HEK293 (cell line): ENCODE measurements at regions not wholly inside any gene's neighbourhood (a gene's known extent, or its start where the extent isn't known, plus 50 kb on each side); places are given as distances from the start of the nearest gene placed in this dataset.

Experiments
- CTCF ChIA-PET: fragments of 350-600 bp; formaldehyde crosslinking; extraction: SDS; loops from one replicate; lab custom pipeline; 2021; ENCODE audit warnings: antibody characterized with exemption; lab: Yijun Ruan, JAX
- POLR2A ChIA-PET: fragments of 300-600 bp; formaldehyde crosslinking; extraction: SDS; loops from one replicate; lab custom pipeline; 2020; ENCODE audit warnings: antibody characterized with exemption, inconsistent platforms; lab: Yijun Ruan, JAX
- H3K27ac ChIP-seq: fragments of 200-500 bp; sonication (Bioruptor generic); 2 replicates; pipeline ENCODE4 v1.5.1; 2014; ENCODE audit warnings: low read depth, low read length, control low read depth, inconsistent platforms; ENCODE audit errors: extremely low read depth
- H3K36me3 ChIP-seq, 2 experiments: fragments of 200-500 bp in 1 of 2; sonication (Bioruptor generic) in 1 of 2; 1 replicate in 1 of 2; 2 replicates in 1 of 2; pipeline ENCODE4 v1.5.1; 2014 to 2017; ENCODE audit warnings: inconsistent platforms in 2 of 2, low read length in 2 of 2; ENCODE audit not compliant: control insufficient read depth in 2 of 2, insufficient read depth in 1 of 2
- H3K4me1 ChIP-seq: fragments of 200-500 bp; sonication (Bioruptor generic); 2 replicates; pipeline ENCODE4 v1.5.1; 2014; ENCODE audit warnings: mild to moderate bottlenecking, low read length, inconsistent platforms; ENCODE audit not compliant: control insufficient read depth, insufficient read depth
- H3K4me3 ChIP-seq: 2 replicates; pipeline ENCODE4 v1.5.1; 2011; ENCODE audit warnings: low read depth, mild to moderate bottlenecking, control low read depth, low read length, moderate library complexity
- H3K9me3 ChIP-seq: fragments of 200-500 bp; sonication (Bioruptor generic); 2 replicates; pipeline ENCODE4 v1.5.1; 2014; ENCODE audit warnings: low read depth, low read length, inconsistent platforms; ENCODE audit not compliant: control insufficient read depth, insufficient read depth
- KLF10 ChIP-seq: fragments of 450-650 bp; IDR thresholded peaks from 2 replicates; pipeline ENCODE4 v1.5.1; 2018; ENCODE audit warnings: missing biosample characterization, mild to moderate bottlenecking, missing genetic modification characterization
- PBX3 ChIP-seq: sonication (generic); formaldehyde crosslinking; IDR thresholded peaks from 2 replicates; pipeline ENCODE4 v1.8.1; 2022; ENCODE audit warnings: mild to moderate bottlenecking, moderate library complexity, missing genetic modification reagents
- REPIN1 ChIP-seq: fragments of 450-650 bp; formaldehyde crosslinking; IDR thresholded peaks from 2 replicates; pipeline ENCODE4 v1.5.1; 2017; ENCODE audit warnings: missing biosample characterization, missing genetic modification characterization, low read depth
- REST ChIP-seq: fragments of 450-650 bp; formaldehyde crosslinking; IDR thresholded peaks from 2 replicates; pipeline ENCODE4 v1.5.1; 2016; ENCODE audit warnings: missing biosample characterization, missing genetic modification characterization
- SALL2 ChIP-seq: fragments of 450-650 bp; formaldehyde crosslinking; IDR thresholded peaks from 2 replicates; pipeline ENCODE4 v1.5.0; 2017; ENCODE audit warnings: missing biosample characterization, mild to moderate bottlenecking, missing genetic modification characterization, borderline replicate concordance
- SP2 ChIP-seq: fragments of 450-650 bp; formaldehyde crosslinking; IDR thresholded peaks from 2 replicates; pipeline ENCODE4 v1.5.1; 2016; ENCODE audit warnings: missing biosample characterization, missing genetic modification characterization
- ZBTB1 ChIP-seq: fragments of 450-650 bp; formaldehyde crosslinking; IDR thresholded peaks from 2 replicates; pipeline ENCODE4 v1.5.1; 2016; ENCODE audit warnings: missing biosample characterization, missing genetic modification characterization
- ZBTB17 ChIP-seq: fragments of 450-650 bp; formaldehyde crosslinking; IDR thresholded peaks from 2 replicates; pipeline ENCODE4 v1.5.1; 2016; ENCODE audit warnings: missing biosample characterization, missing genetic modification characterization
- ZBTB44 ChIP-seq: fragments of 450-650 bp; IDR thresholded peaks from 2 replicates; pipeline ENCODE4 v1.5.1; 2018; ENCODE audit warnings: missing biosample characterization, mild to moderate bottlenecking, missing genetic modification characterization
- ZBTB48 ChIP-seq: fragments of 450-650 bp; formaldehyde crosslinking; IDR thresholded peaks from 2 replicates; pipeline ENCODE4 v1.5.1; 2016; ENCODE audit warnings: missing biosample characterization, missing genetic modification characterization
- ZBTB6 ChIP-seq: fragments of 450-650 bp; formaldehyde crosslinking; IDR thresholded peaks from 2 replicates; pipeline ENCODE4 v1.5.1; 2017; ENCODE audit warnings: missing biosample characterization, missing genetic modification characterization
- ZNF114 ChIP-seq: fragments of 450-650 bp; formaldehyde crosslinking; IDR thresholded peaks from 2 replicates; pipeline ENCODE4 v1.5.0; 2017; ENCODE audit warnings: missing biosample characterization, missing genetic modification characterization
- ZNF221 ChIP-seq: fragments of 450-650 bp; formaldehyde crosslinking; IDR thresholded peaks from 2 replicates; pipeline ENCODE4 v1.5.1; 2017; ENCODE audit warnings: missing biosample characterization, missing genetic modification characterization, borderline replicate concordance
- ZNF23 ChIP-seq: fragments of 450-650 bp; formaldehyde crosslinking; IDR thresholded peaks from 2 replicates; pipeline ENCODE4 v1.5.1; 2016; ENCODE audit warnings: missing biosample characterization, missing genetic modification characterization, borderline replicate concordance
- ZNF449 ChIP-seq: fragments of 450-650 bp; formaldehyde crosslinking; IDR thresholded peaks from 2 replicates; pipeline ENCODE4 v1.5.1; 2017; ENCODE audit warnings: missing biosample characterization, mild to moderate bottlenecking, missing genetic modification characterization, moderate library complexity
- ZNF488 ChIP-seq: fragments of 450-650 bp; formaldehyde crosslinking; IDR thresholded peaks from 2 replicates; pipeline ENCODE4 v1.5.1; 2016; ENCODE audit warnings: missing biosample characterization, missing genetic modification characterization
- ZNF501 ChIP-seq: fragments of 450-650 bp; formaldehyde crosslinking; IDR thresholded peaks from 2 replicates; pipeline ENCODE4 v1.5.1; 2016; ENCODE audit warnings: missing biosample characterization, missing genetic modification characterization
- ZNF560 ChIP-seq: fragments of 450-650 bp; formaldehyde crosslinking; IDR thresholded peaks from 2 replicates; pipeline ENCODE4 v1.5.1; 2017; ENCODE audit warnings: missing biosample characterization, missing genetic modification characterization, borderline replicate concordance
- ZNF624 ChIP-seq: fragments of 450-650 bp; formaldehyde crosslinking; IDR thresholded peaks from 2 replicates; pipeline ENCODE4 v1.5.1; 2017; ENCODE audit warnings: missing biosample characterization, missing genetic modification characterization
- ZNF639 ChIP-seq: fragments of 450-650 bp; formaldehyde crosslinking; IDR thresholded peaks from 2 replicates; pipeline ENCODE4 v1.5.1; 2016; ENCODE audit warnings: missing biosample characterization, missing genetic modification characterization
- ZNF658 ChIP-seq: fragments of 450-650 bp; formaldehyde crosslinking; IDR thresholded peaks from 2 replicates; pipeline ENCODE4; 2016; ENCODE audit warnings: missing biosample characterization, missing genetic modification characterization
- ZNF670 ChIP-seq: fragments of 450-650 bp; formaldehyde crosslinking; IDR thresholded peaks from 2 replicates; pipeline ENCODE4 v1.5.1; 2016; ENCODE audit warnings: missing biosample characterization, missing genetic modification characterization, low read depth
- ZNF701 ChIP-seq: fragments of 450-650 bp; formaldehyde crosslinking; IDR thresholded peaks from 2 replicates; pipeline ENCODE4 v1.5.1; 2016; ENCODE audit warnings: missing biosample characterization, missing genetic modification characterization
- ZNF785 ChIP-seq: fragments of 450-650 bp; formaldehyde crosslinking; IDR thresholded peaks from 2 replicates; pipeline ENCODE4 v1.5.1; 2016; ENCODE audit warnings: missing biosample characterization, missing genetic modification characterization
- ZSCAN23 ChIP-seq: fragments of 450-650 bp; formaldehyde crosslinking; IDR thresholded peaks from 2 replicates; pipeline ENCODE4 v1.5.1; 2016; ENCODE audit warnings: missing biosample characterization, missing genetic modification characterization

- Histone ChIP-seq H3K4me1 (no peaks in the 10 kb centered on the region), H3K27ac (no peak overlapping the region)
- TF ChIP-seq ZNF488 (tag by site-specific recombination) (no peak), ZNF114 (tag by site-specific recombination) (no peak), SALL2 (tag by site-specific recombination) (no peak), ZNF560 (no peak), ZNF658 (tag by site-specific recombination) (no peak), ZBTB6 (tag by site-specific recombination) (no peak), ZBTB1 (no peak), ZNF670 (tag by site-specific recombination) (no peak), SP2 (tag by site-specific recombination) (no peak), ZNF701 (tag by site-specific recombination) (no peak), ZNF449 (tag by site-specific recombination) (no peak), ZNF785 (tag by site-specific recombination) (no peak), PBX3 (CRISPR knock-in tag) (no peak), ZNF501 (tag by site-specific recombination) (no peak), REST (tag by site-specific recombination) (no peak), ZSCAN23 (no peak)
- TF ChIP-seq, all 188 proteins: peak for 0
- POLR2A ChIA-PET: no interaction called here
- Histone ChIP-seq H3K4me3 (no peak overlapping the region), H3K36me3 (no peaks in the 10 kb centered on the region), H3K9me3 (no peaks in the 10 kb centered on the region)
- CTCF ChIA-PET: no interaction called here
These were observed 457.3 kb downstream of the RIT2 start for GRCh38 chr18:42658171-42658570.

- no peak overlapping the region for H3K4me3 ChIP-seq
- H3K27ac ChIP-seq: no peak overlapping the region
- no peaks in the 10 kb centered on the region for H3K36me3 ChIP-seq
- TF ChIP-seq ZNF23 (no peak), ZBTB48 (tag by site-specific recombination) (no peak), KLF10 (tag by site-specific recombination) (no peak), ZNF701 (tag by site-specific recombination) (no peak), ZNF624 (no peak), ZBTB44 (tag by site-specific recombination) (no peak), ZNF639 (tag by site-specific recombination) (no peak), ZBTB17 (no peak), REPIN1 (tag by site-specific recombination) (no peak), ZNF560 (no peak), ZNF221 (no peak)
- POLR2A ChIA-PET: no interaction called here
- H3K4me1 ChIP-seq: no peaks in the 10 kb centered on the region
- CTCF ChIA-PET: no interaction called here
- no peaks in the 10 kb centered on the region for H3K9me3 ChIP-seq
These were observed 456.3 kb downstream of the RIT2 start for GRCh38 chr18:42659187-42659586.
